ENCODE measurements at regions not wholly inside any gene's neighbourhood (a gene's known extent, or its start where the extent isn't known, plus 50 kb on each side); places are given as distances from the start of the nearest gene placed in this dataset.

DNA sequence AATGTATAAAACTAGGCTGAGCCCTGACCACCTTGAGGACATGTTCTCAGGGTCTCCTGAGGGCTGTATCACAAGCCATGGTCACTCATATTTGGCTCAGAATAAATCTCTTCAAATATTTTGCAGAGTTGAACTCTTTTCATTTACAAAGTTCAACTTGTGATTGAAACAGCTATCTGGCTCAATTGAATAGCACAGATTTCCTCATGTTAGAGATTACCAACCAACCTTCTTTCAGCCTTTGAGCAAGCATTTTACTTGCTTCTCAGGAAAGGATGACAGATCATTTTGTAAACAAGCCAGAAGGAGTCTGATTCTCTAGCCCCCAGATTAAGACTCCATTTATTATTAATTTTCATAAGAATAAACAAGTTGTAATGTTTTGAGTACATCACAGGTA, 111.0 kb upstream of the DOK5 start:
- Histone ChIP-seq H3K4me2 (ENCODE audit: unreplicated experiment) (no peak overlapping the region), H3K27ac (no peak overlapping the region), H3K9ac (no peak overlapping the region), H3K36me3 (ENCODE audit: low read depth) (no peaks in the 10 kb centered on the region), H3K79me2 (ENCODE audit: insufficient read depth) (no peaks in the 10 kb centered on the region), H3K4me3 (no peak overlapping the region), H3K27me3 (replicated peaks; ENCODE audit: insufficient read depth) (no peaks in the 10 kb centered on the region; the same call in 1 of the 2 replicates), H3K9me2 (ENCODE audit: insufficient read depth) (no peaks in the 10 kb centered on the region), H4K20me1 (ENCODE audit: insufficient read depth) (no peaks in the 10 kb centered on the region), H2AFZ (no peak overlapping the region), H3K9me3 (ENCODE audit: low read depth) (no peaks in the 10 kb centered on the region), H3K4me1 (ENCODE audit: insufficient read depth) (no peaks in the 10 kb centered on the region), H3F3A (ENCODE audit: insufficient read depth) (no peaks in the 10 kb centered on the region)
- DNase-seq: no peak
- TF ChIP-seq EZH2 (IDR thresholded peaks at IDR 0.05; ENCODE audit: insufficient read depth, poor library complexity, severe bottlenecking) (no peak), EZH2phosphoT487 (IDR thresholded peaks at IDR 0.05; ENCODE audit: insufficient read depth, low read depth) (no peak)
- in situ Hi-C loops (cut with MboI): no loop called here

DNA sequence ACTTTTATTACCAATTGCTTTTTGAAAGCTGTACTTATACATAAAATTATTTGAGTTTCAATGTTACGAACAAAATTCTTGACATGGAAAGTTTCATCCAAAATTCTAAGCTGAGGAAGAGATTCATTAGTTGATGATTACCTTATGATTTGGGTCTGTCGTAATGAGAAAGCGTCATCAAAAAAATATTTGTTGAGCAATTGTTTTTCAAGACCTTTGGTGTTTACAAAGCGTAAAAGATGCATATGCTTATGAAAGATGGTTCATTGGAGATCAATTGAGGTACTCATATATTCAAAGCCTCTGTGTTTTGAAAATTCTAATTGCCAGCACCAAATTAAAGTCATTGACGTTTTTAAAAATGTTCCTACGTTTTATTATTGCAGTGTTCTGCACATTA, 110.5 kb upstream of the DOK5 start:
- in situ Hi-C loops (cut with MboI): no loop called here

DNA sequence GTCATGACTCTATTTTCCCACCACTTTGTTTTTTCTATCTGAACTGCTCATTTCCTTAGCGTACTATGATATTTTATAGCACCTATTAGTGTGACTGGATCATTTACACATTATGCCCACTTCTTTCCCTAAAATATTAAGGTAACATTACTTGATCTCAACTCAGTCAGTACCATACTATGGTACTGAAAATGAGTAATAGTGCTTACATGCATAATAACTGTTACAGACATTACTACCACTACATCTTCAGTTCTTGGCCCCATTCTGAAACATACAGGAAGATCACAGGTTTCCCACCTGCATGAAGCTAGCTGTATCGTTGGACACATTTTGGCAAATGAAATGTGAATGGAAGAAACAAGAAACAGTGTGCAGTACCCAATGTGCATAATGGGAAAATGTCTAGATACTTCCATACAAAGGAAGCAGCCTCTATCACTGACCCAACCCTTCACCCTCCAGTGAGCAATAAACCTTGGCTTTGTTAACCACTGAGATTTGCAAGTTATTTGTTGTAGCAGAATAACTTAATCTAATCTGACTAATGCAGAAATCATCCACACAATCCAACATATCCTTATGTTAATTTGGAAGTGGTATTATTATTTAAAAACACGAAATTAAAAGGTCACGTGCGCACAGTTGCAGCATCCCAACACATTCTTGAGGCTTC, 108.6 kb upstream of the DOK5 start:
- no peaks in the 10 kb centered on the region for H3F3A ChIP-seq (ENCODE audit: insufficient read depth)
- H3K4me2 ChIP-seq (ENCODE audit: unreplicated experiment): no peak overlapping the region
- no peak overlapping the region for H3K27ac ChIP-seq
- no peak overlapping the region for H2AFZ ChIP-seq
- no peak overlapping the region for H3K9ac ChIP-seq
- H3K79me2 ChIP-seq (ENCODE audit: insufficient read depth): no peaks in the 10 kb centered on the region
- TF ChIP-seq EZH2 (IDR thresholded peaks at IDR 0.05; ENCODE audit: insufficient read depth, poor library complexity, severe bottlenecking): no peak
- TF ChIP-seq EZH2phosphoT487 (IDR thresholded peaks at IDR 0.05; ENCODE audit: insufficient read depth, low read depth): no peak
- H4K20me1 ChIP-seq (ENCODE audit: insufficient read depth): no peaks in the 10 kb centered on the region
- no peaks in the 10 kb centered on the region for H3K4me1 ChIP-seq (ENCODE audit: insufficient read depth)
- H3K36me3 ChIP-seq (ENCODE audit: low read depth): no peaks in the 10 kb centered on the region
- WGBS, 2 experiments (ENCODE audit: low coverage in 1 of 2, low lambda C conversion rate in 2 of 2, missing lambda C conversion rate in 2 of 2): 80 to 89% methylated on average over 5 of the region's 5 CpGs
- no peaks in the 10 kb centered on the region for H3K9me2 ChIP-seq (ENCODE audit: insufficient read depth)
- no peak overlapping the region for H3K4me3 ChIP-seq
- no peaks in the 10 kb centered on the region for H3K9me3 ChIP-seq (ENCODE audit: low read depth)
- in situ Hi-C loops (cut with MboI): no loop called here
- H3K27me3 ChIP-seq (replicated peaks; ENCODE audit: insufficient read depth): no peaks in the 10 kb centered on the region; the same call in 1 of the 2 replicates
- DNase-seq: no peak

More for the DNA sequence above, 110.5 kb upstream of the DOK5 start:
- H3K36me3 ChIP-seq (ENCODE audit: low read depth): no peaks in the 10 kb centered on the region
- no peaks in the 10 kb centered on the region for H4K20me1 ChIP-seq (ENCODE audit: insufficient read depth)
- H3K9me2 ChIP-seq (ENCODE audit: insufficient read depth): no peaks in the 10 kb centered on the region
- H3K4me2 ChIP-seq (ENCODE audit: unreplicated experiment): no peak overlapping the region
- DNase-seq: no peak
- 40 to 46% methylated on average over 6 of the region's 6 CpGs for WGBS, 2 experiments (ENCODE audit: low coverage in 1 of 2, low lambda C conversion rate in 2 of 2, missing lambda C conversion rate in 2 of 2)
- no peaks in the 10 kb centered on the region for H3K4me1 ChIP-seq (ENCODE audit: insufficient read depth)
- no peaks in the 10 kb centered on the region for H3F3A ChIP-seq (ENCODE audit: insufficient read depth)
- H3K4me3 ChIP-seq: no peak overlapping the region
- no peak overlapping the region for H2AFZ ChIP-seq
- H3K27ac ChIP-seq: no peak overlapping the region
- no peaks in the 10 kb centered on the region for H3K9me3 ChIP-seq (ENCODE audit: low read depth)
- H3K9ac ChIP-seq: no peak overlapping the region
- TF ChIP-seq EZH2phosphoT487 (IDR thresholded peaks at IDR 0.05; ENCODE audit: insufficient read depth, low read depth): no peak
- H3K27me3 ChIP-seq (replicated peaks; ENCODE audit: insufficient read depth): no peaks in the 10 kb centered on the region; the same call in 1 of the 2 replicates
- H3K79me2 ChIP-seq (ENCODE audit: insufficient read depth): no peaks in the 10 kb centered on the region

DNA sequence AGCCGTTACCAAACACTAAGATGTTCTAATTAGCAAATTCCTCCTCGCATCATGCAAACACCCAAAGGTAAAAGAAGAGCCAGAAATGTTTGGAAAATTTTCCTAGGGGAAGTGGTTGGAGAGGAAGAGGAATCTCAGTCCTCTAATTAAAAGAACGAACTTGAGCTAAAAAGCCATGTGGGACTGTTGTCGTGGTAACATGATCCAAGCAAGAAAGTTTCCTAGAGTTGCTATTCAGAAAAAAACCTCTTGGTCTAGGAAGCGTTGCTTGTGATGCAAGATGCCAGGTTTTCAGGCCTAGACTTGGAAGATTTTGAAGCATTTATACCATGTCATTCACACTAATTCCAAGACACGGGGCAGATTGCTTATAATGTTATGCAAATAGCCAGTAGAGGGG, 106.8 kb upstream of the DOK5 start:
- Histone ChIP-seq H2AFZ (no peak overlapping the region), H3K9ac (no peak overlapping the region), H3K27me3 (replicated peaks; ENCODE audit: insufficient read depth) (no peaks in the 10 kb centered on the region; the same call in 1 of the 2 replicates), H3K79me2 (ENCODE audit: insufficient read depth) (no peaks in the 10 kb centered on the region), H3K27ac (no peak overlapping the region), H3K4me2 (ENCODE audit: unreplicated experiment) (no peak overlapping the region), H3F3A (ENCODE audit: insufficient read depth) (no peaks in the 10 kb centered on the region), H3K36me3 (ENCODE audit: low read depth) (no peaks in the 10 kb centered on the region), H3K4me3 (no peak overlapping the region), H3K9me3 (ENCODE audit: low read depth) (no peaks in the 10 kb centered on the region), H3K9me2 (ENCODE audit: insufficient read depth) (no peaks in the 10 kb centered on the region), H4K20me1 (ENCODE audit: insufficient read depth) (no peaks in the 10 kb centered on the region), H3K4me1 (ENCODE audit: insufficient read depth) (no peaks in the 10 kb centered on the region)
- in situ Hi-C loops (cut with MboI): no loop called here
- DNase-seq: no peak
- 15 to 16% methylated on average over 6 of the region's 6 CpGs for WGBS, 2 experiments (ENCODE audit: low coverage in 1 of 2, low lambda C conversion rate in 2 of 2, missing lambda C conversion rate in 2 of 2)
- no peak for TF ChIP-seq EZH2phosphoT487 (IDR thresholded peaks at IDR 0.05; ENCODE audit: insufficient read depth, low read depth)

DNA sequence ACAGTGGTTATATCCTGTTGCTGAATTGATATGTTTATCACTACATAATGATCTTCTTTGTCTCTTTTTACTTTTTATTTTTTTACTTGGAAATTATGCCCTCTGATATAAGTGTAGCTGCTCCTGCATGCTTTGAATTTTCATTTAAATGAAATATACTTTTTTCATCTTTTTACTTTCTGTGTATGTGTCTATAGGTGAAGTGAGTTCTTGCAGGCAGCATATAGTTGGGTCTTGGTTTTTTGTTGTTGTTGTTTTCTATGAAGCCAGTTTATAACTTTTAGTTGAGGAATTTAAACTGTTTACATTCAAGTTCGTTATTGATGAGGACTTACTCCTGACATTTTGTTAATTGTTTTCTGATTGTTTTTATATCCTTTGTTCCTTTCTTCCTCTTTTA, 103.1 kb upstream of the DOK5 start:
- no peak overlapping the region for H3K9ac ChIP-seq
- no peaks in the 10 kb centered on the region for H4K20me1 ChIP-seq (ENCODE audit: insufficient read depth)
- H3K36me3 ChIP-seq (ENCODE audit: low read depth): no peaks in the 10 kb centered on the region
- 67 to 70% methylated on average over 1 of the region's 1 CpG for WGBS, 2 experiments (ENCODE audit: low coverage in 1 of 2, low lambda C conversion rate in 2 of 2, missing lambda C conversion rate in 2 of 2)
- no peaks in the 10 kb centered on the region for H3K4me1 ChIP-seq (ENCODE audit: insufficient read depth)
- no peaks in the 10 kb centered on the region; the same call in 1 of the 2 replicates for H3K27me3 ChIP-seq (replicated peaks; ENCODE audit: insufficient read depth)
- H3K4me3 ChIP-seq: no peak overlapping the region
- no peak overlapping the region for H2AFZ ChIP-seq
- no peak for DNase-seq
- no peak overlapping the region for H3K4me2 ChIP-seq (ENCODE audit: unreplicated experiment)
- TF ChIP-seq EZH2phosphoT487 (IDR thresholded peaks at IDR 0.05; ENCODE audit: insufficient read depth, low read depth) (no peak), EZH2 (IDR thresholded peaks at IDR 0.05; ENCODE audit: insufficient read depth, poor library complexity, severe bottlenecking) (no peak)
- H3K9me2 ChIP-seq (ENCODE audit: insufficient read depth): no peaks in the 10 kb centered on the region
- no peaks in the 10 kb centered on the region for H3K79me2 ChIP-seq (ENCODE audit: insufficient read depth)
- no peaks in the 10 kb centered on the region for H3F3A ChIP-seq (ENCODE audit: insufficient read depth)
- no peak overlapping the region for H3K27ac ChIP-seq
- H3K9me3 ChIP-seq (ENCODE audit: low read depth): no peaks in the 10 kb centered on the region
- in situ Hi-C loops (cut with MboI): no loop called here

Measured in GM23248 (cell line).